GM12892 (cell line): ENCODE measurements at regions not wholly inside any gene's neighbourhood (a gene's known extent, or its start where the extent isn't known, plus 50 kb on each side); places are given as distances from the start of the nearest gene placed in this dataset.

Source experiments
- POLR2A ChIP-seq: IDR thresholded peaks from 2 replicates; pipeline ENCODE4 v1.6.1; 2011; ENCODE audit warnings: low read depth, low read length, control low read depth
- TAF1 ChIP-seq: IDR thresholded peaks from 2 replicates; pipeline ENCODE4 v1.6.1; 2011; ENCODE audit warnings: low read depth, mild to moderate bottlenecking, control low read depth, low read length, borderline replicate concordance

DNA sequence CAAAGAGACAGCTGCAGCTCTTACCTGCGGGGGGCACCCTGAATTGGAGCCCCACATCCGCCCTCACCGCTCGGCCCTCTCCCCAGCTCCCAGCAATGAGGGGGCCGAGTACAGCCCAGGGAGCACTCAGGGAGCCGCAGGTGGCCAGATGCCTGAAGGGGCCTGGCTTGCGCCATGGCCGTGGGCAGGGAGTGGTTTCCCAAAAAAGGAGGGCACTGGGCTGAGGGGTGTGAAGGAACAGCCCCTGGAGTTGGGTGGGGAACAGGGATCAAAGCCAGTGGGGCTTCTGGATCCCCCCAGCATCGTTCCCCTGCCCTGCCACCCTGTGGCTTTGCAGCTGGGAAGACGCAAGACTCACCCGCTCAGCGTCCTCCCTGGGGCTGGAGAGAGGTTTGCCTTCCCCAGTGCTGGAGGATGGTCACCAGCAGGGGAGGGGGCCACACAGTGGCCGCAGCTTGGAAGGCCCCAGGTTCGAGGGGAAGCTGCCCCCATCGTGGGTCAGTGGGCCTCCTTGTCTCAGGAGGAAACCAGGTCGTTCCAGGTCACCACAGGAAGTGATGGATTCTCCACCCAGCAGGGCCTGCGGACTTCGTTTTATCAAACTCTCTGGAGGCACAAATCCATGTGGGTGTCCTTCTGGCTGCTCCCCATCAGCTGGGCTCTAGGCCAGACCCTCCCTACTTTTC lies 68.2 kb upstream of the HPCAL1 start:
- no peak for TF ChIP-seq POLR2A
- no peak for TF ChIP-seq TAF1
